Small intestine (tissue), 7 donors: ENCODE measurements at regions not wholly inside any gene's neighbourhood (a gene's known extent, or its start where the extent isn't known, plus 50 kb on each side); places are given as distances from the start of the nearest gene placed in this dataset.
"Not testable (repeated sequence)": the region's sequence is repeated elsewhere in the genome, so short reads cannot be mapped to it uniquely, and the experiment has no call there.

Experiments used
- DNase-seq, 2 donors: peaks; one replicate each; pipeline versions ENCODE4 v3.0.0 to v3.0.0-alpha.2; 2013
- FAIRE-seq: peaks from 2 replicates; lab custom pipeline; 2012; peaks lifted over from hg19 to GRCh38; lab: Jason Lieb, UNC
- H3K27ac ChIP-seq, 3 donors: one replicate each; pipeline ENCODE4 v1.5.1; 2013; ENCODE audit warnings: low read length in 2 of 3, mild to moderate bottlenecking in 2 of 3, control low read depth in 1 of 3, inconsistent platforms in 1 of 3, low read depth in 1 of 3, moderate library complexity in 1 of 3
- H3K27me3 ChIP-seq, 3 donors: one replicate each; pipeline ENCODE4 v1.6.1; 2013; ENCODE audit warnings: low read length in 3 of 3, inconsistent platforms in 1 of 3; ENCODE audit not compliant: control insufficient read depth in 3 of 3, insufficient read depth in 3 of 3
- H3K36me3 ChIP-seq, 3 donors: one replicate each; pipeline ENCODE4 v1.6.1; 2013; ENCODE audit warnings: low read length in 3 of 3, inconsistent platforms in 1 of 3, low read depth in 1 of 3, mild to moderate bottlenecking in 1 of 3, moderate library complexity in 1 of 3; ENCODE audit not compliant: control insufficient read depth in 3 of 3, insufficient read depth in 2 of 3
- H3K4me1 ChIP-seq, 3 donors: one replicate each; pipeline ENCODE4 v1.6.1; 2013; ENCODE audit warnings: low read length in 2 of 3, inconsistent platforms in 1 of 3, low read depth in 1 of 3, mild to moderate bottlenecking in 1 of 3, moderate library complexity in 1 of 3; ENCODE audit not compliant: control insufficient read depth in 3 of 3, insufficient read depth in 2 of 3
- H3K4me3 ChIP-seq, 3 donors: one replicate each; pipeline ENCODE4 v1.5.1; 2013; ENCODE audit warnings: low read length in 3 of 3, control low read depth in 1 of 3, inconsistent platforms in 1 of 3, low read depth in 1 of 3, mild to moderate bottlenecking in 1 of 3, moderate library complexity in 1 of 3
- H3K9me3 ChIP-seq, 2 donors: one replicate each; pipeline ENCODE4 v1.6.1; 2013; ENCODE audit warnings: low read depth in 1 of 2, low read length in 1 of 2; ENCODE audit not compliant: control insufficient read depth in 2 of 2, insufficient read depth in 1 of 2
- WGBS, 3 donors: extraction: QIAGEN DNeasy Blood & Tissue Kit; methylation state at CpG; one replicate each; pipeline ENCODE4 v1.1.7; 2013; 5-methylcytosine and 5-hydroxymethylcytosine counted together
- donor health status: healthy with polysubstance abuse.
- donor health status: control.
- donor health status: control.
- donor health status: Bipolar disorder and iron deficiency.
- donor health status: healthy.

DNA sequence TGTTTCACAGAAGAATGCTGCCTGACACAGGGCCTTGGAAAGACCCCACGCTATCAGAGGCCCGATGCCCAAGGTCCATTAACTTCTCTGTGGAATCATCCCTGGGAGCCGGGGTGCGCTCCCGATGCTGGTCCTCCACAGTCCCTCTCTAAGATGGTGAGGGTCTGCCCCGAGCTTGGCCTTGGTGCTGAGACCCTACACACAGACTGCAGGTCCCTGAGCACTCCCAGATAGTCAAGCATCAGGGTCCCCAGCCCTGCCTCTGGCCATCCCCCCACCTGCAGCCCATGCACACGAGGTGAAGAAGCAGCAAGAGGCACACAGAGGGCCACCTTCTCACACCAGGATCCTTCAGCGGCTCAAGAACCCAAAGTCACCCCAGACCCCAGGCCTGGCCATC is 263.3 kb downstream of the MYCN start:
- H3K36me3 ChIP-seq = no peaks in the 10 kb centered on the region
- peaks cover 0 to 28% (median 10%) of the 10 kb centered on the region in 3 donors for H3K4me1 ChIP-seq
- FAIRE-seq = no peak
- whole genome bisulfite sequencing, 3 donors = 83 to 87% (median 87%) methylated on average over 8 of the region's 8 CpGs
- DNase-seq = no peak
- H3K27me3 ChIP-seq = no peaks in the 10 kb centered on the region
- H3K27ac ChIP-seq = peak overlapping the region; percentile 80 to 96 (median 85)
- H3K9me3 ChIP-seq = peaks cover 0 to 11% of the 10 kb centered on the region in 2 donors
- no peak overlapping the region for H3K4me3 ChIP-seq

DNA sequence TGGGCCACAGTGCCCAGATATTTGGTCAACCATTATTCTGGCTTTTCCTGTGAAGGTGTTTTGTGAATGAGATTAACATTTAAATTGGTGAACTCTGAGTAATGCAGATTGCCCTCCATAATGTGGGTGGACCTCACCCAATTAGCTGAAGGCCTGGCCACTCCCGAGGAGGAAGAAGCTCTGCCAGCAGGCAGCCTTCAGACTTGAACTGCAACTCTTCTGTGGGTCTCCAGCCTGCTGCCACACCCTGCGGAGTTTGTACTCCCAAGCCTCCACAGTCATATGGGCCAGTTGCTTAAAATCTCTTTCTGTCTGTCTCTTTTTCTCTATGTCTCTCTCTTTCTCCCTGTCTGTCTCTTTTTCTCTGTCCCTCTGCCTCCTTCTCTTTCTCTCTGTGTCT is 262.7 kb downstream of the MYCN start:
- WGBS, 3 donors = 12 to 55% (median 40%) methylated on average over 2 of the region's 2 CpGs
- peaks cover 0 to 29% (median 10%) of the 10 kb centered on the region in 3 donors for H3K4me1 ChIP-seq
- H3K27ac ChIP-seq = peak overlapping the region; percentile 80 to 96 (median 95)
- FAIRE-seq (no peak), DNase-seq (peak; percentile 69 to 96)
- no peaks in the 10 kb centered on the region for H3K27me3 ChIP-seq
- H3K9me3 ChIP-seq = peaks cover 0 to 5% of the 10 kb centered on the region in 2 donors
- H3K4me3 ChIP-seq = no peak overlapping the region
- no peaks in the 10 kb centered on the region for H3K36me3 ChIP-seq

DNA sequence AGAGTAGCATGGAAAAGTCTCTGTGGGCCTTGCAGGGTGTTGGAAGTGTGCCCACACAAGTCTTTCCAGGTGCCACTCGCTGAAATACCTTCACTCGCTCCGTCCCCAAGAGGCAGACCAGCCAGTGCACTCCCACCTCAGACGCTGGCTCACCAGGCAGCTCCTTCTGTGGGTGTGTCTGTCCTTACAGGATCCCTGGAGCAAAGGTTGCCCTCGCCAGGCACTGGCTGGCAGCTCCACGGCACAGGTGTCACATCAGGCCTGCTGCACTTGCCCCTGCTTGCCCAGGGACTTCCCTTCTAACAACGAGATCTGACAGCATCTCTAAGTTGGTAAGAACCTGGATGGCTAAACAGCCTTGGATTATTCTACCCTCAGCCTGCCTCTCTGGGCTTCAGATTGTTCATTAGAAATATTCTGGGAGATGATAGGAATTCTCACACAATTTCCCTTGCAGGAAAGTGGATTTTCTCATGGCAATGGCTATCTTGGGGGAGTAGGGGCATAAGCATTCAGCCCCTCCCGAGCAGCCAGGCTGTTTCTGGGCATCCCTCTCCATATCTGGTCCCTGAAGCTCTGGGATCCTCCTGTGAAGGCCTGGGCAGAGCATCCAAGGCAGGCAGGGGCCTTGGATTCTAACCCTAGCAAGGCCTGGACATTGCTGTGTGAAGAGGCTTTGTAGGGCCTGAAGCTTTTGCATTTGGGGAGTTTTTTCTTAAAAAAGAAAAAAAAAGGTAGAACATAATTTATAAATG is 262.1 kb downstream of the MYCN start:
- H3K4me3 ChIP-seq = no peak overlapping the region
- 16 to 69% (median 28%) methylated on average over 8 of the region's 8 CpGs for WGBS, 3 donors
- H3K9me3 ChIP-seq = peaks cover 0 to under 1% of the 10 kb centered on the region in 2 donors
- H3K4me1 ChIP-seq = peaks cover 0 to 36% (median 13%) of the 10 kb centered on the region in 3 donors
- FAIRE-seq = no peak
- peak; percentile 84 to 97 for DNase-seq
- H3K27me3 ChIP-seq = no peaks in the 10 kb centered on the region
- no peaks in the 10 kb centered on the region for H3K36me3 ChIP-seq
- H3K27ac ChIP-seq = peak overlapping the region; percentile 80 to 96 (median 95)

DNA sequence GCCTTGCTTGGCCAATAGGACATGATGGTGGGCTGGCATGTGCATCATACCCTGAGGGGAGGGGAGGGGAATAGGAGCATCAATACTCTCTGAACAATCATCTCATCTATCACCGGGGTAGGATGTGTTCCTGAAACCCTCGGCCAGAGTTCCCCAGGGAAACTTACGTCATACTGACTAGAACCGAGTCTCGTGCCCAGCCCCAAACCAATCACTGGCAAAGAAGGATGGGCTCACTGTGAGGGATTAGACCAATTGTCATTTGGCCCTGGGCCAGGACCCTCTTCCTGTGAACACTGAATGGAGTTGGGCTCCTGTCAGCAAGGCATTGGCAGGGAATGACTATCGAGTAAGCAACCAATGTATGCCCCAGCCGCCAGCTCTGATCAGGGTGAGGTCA is 261.5 kb downstream of the MYCN start:
- no peak for FAIRE-seq
- DNase-seq = peak in 1 of 2 donors; percentile 86

DNA sequence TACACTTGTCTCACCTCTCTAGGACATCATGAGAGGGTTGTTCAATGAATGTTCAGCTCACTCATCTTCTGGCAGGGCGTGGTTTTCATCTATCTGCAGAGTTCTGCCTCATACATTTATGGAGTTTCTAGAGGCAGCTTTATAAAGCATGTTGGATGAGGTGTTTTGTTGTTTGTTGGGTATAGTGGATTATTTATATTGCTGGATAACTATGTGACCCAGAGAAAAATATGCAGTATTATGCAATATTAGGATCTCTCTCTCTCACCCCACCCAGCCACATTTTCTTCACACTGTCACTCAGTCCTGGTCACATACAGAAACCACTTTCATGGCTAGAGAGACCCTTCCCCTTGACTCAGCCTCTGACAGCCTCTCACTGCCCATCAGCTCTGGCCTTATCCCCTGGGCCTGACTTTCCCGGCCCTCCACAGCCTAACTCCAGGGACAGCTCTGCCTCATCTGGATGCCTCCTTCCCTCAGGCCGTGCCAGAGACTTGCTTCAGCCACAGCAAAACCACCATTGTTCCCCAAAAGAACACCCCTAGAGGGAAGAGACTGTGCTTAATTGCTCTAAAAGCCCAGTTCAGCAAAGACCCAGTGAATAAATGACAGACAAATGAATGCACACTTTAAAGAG is 260.3 kb downstream of the MYCN start:
- no peaks in the 10 kb centered on the region for H3K36me3 ChIP-seq
- FAIRE-seq (no peak), DNase-seq (no peak)
- H3K4me1 ChIP-seq = peaks cover 0 to 45% (median 16%) of the 10 kb centered on the region in 3 donors
- no peaks in the 10 kb centered on the region for H3K9me3 ChIP-seq
- H3K4me3 ChIP-seq = no peak overlapping the region
- no peaks in the 10 kb centered on the region for H3K27me3 ChIP-seq
- H3K27ac ChIP-seq = no peak overlapping the region
- WGBS, 3 donors = 83 to 92% (median 86%) methylated on average over 3 of the region's 3 CpGs

More for the DNA sequence above, 261.5 kb downstream of the MYCN start:
- 4 to 59% (median 52%) methylated on average over 7 of the region's 7 CpGs for WGBS, 3 donors
- Histone ChIP-seq H3K27me3 (no peaks in the 10 kb centered on the region), H3K9me3 (no peaks in the 10 kb centered on the region), H3K4me3 (no peak overlapping the region), H3K36me3 (no peaks in the 10 kb centered on the region), H3K27ac (peak overlapping the region; percentile 80 to 96 (median 93)), H3K4me1 (peaks cover 0 to 42% (median 16%) of the 10 kb centered on the region in 3 donors)

DNA sequence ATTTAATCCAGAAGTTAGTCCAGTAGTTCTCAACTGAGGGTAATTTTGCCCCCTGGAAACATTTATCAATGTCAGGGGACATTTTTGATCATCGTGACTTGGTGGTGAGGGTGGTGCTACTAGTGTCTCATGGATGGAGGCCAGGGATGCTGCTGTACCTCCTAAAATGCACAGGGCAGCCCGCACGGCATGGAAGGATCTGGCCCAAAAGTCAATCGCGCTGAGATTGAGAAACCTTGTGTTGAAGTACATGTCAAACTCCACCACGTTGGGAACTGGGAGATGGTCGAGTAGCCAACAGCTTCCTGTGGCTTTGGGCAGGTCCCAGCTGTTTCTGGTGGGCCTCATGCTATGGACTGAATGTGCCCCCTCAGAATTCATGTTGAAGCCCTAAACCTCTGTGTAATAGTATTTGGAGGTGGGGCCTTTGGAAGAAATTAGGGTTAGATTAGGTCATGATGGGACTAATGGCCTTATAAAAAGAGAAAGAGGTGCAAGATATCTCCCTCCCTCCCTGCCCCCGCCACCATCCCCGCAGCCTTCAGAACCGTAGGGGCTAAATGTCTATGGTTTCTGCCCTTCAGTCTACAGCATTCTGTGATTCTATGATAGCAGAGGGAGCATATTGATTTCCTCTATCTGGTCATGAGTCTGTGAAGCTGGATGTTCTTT is 259.7 kb downstream of the MYCN start:
- no peaks in the 10 kb centered on the region for H3K36me3 ChIP-seq
- H3K9me3 ChIP-seq = no peaks in the 10 kb centered on the region
- no peak overlapping the region for H3K4me3 ChIP-seq
- no peak for FAIRE-seq
- no peak for DNase-seq
- H3K4me1 ChIP-seq = peaks cover 0 to 45% (median 16%) of the 10 kb centered on the region in 3 donors
- H3K27ac ChIP-seq = no peak overlapping the region
- H3K27me3 ChIP-seq = no peaks in the 10 kb centered on the region
- WGBS, 3 donors = 82 to 89% (median 87%) methylated on average over 10 of the region's 10 CpGs

DNA sequence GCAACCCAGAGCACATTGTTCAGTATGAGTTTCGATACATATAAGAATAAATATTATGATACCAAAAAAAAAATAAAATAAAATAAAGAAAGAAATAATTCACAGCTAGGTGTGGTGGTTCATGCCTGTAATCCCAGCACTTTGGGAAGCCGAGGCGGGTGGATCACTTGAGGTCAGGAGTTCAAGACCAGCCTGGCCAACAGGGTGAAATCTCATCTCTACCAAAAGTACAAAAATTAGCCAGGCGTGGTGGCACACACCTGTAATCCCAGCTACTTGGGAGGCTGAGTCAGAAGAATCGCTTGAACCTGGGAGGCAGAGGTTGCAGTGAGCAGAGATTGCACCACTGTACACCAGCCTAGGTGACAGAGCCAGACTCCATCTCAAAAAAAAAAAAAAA is 258.9 kb downstream of the MYCN start:
- not testable (repeated sequence) for H3K4me3 ChIP-seq, H3K36me3 ChIP-seq, DNase-seq, H3K9me3 ChIP-seq, H3K27me3 ChIP-seq, H3K27ac ChIP-seq, FAIRE-seq
- peaks cover 0 to 45% (median 16%) of the 10 kb centered on the region in 3 donors for H3K4me1 ChIP-seq
- WGBS, 3 donors = 79 to 92% (median 85%) methylated on average over 5 of the region's 5 CpGs

DNA sequence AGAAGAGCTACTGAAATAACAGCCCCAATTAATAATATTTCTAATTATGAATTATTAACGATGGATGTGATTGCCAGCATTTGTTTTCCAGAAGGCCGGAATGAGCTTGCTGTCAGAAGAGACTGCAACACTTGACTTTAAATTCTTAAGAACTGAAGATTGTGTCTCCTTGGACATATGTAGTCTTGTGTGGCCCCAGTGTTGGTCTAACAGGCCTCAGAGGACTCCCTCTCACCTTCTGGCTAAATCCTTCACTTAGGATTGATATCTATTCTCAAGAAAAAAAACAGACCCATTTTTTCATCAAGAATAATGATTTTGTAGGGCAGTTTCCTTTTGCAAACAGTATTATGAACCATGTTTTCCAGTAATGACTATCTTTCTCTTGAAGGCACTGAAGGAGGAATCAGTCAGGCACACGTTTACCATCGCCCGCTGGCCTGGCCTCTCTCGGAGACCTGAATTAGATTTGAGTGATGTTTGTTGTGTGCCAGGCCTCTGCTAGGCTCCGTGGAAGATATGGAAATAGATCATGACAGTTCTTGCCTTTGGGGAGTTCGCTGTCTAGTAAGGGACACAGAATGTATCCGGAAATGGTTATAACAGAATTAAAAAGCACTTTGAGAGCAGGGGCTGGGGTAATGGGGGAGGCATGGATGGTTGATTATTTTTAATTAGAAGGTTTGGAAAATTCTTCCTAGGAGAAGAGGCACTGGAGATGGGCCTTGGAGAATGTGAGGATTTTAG is 258.0 kb downstream of the MYCN start:
- DNase-seq = no peak
- no peak overlapping the region for H3K4me3 ChIP-seq
- H3K9me3 ChIP-seq = peaks cover 0 to 3% of the 10 kb centered on the region in 2 donors
- no peak for FAIRE-seq
- H3K4me1 ChIP-seq = peaks cover 0 to 38% (median 13%) of the 10 kb centered on the region in 3 donors
- H3K27me3 ChIP-seq = no peaks in the 10 kb centered on the region
- peak overlapping the region in 1 of 3 donors; percentile 82 for H3K27ac ChIP-seq
- no peaks in the 10 kb centered on the region for H3K36me3 ChIP-seq
- WGBS, 3 donors = 86 to 94% (median 89%) methylated on average over 9 of the region's 9 CpGs
